ENCODE measurements at regions not wholly inside any gene's neighbourhood (a gene's known extent, or its start where the extent isn't known, plus 50 kb on each side); places are given as distances from the start of the nearest gene placed in this dataset.

DNA sequence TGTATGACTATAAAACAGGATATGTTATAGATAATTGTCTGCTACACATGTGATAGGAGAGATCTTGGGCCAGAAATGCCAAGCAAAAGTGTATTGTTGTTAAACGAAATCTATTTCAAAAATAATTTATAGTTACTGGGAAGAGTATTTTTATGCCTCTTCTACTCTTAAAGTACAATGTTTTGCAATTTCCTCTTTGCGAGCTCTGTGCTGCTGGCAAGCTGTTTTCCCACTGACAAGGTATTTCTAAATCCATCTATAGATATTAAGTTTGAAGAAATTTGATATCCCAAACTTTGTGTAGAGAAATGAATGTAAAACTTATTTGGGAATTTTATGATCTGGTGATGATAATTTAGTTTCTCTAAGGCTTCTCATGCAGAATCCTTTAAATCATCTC, 63.3 kb upstream of the PTGFR start:
- ChIA-PET POLR2A (no interaction called here), CTCF (no interaction called here)
- Histone ChIP-seq H3K27me3 (replicated peaks in 2 of 5; ENCODE audit: control insufficient read depth in 4 of 5, insufficient read depth in 5 of 5, low read length in 4 of 5) (peaks cover 0 to 2% (median 0%) of the 10 kb centered on the region in 5 experiments), H3K4me3 (ENCODE audit: control insufficient read depth in 1 of 7, extremely low read depth in 1 of 7, insufficient read depth in 4 of 7, low read depth in 2 of 7, low read length in 6 of 7) (no peak overlapping the region), H3K27ac (ENCODE audit: insufficient read depth in 1 of 2, low read depth in 1 of 2, low read length in 2 of 2, poor library complexity in 1 of 2, severe bottlenecking in 2 of 2) (peak overlapping the region in 1 of 2 experiments; percentile 41), H3K9me3 (ENCODE audit: control extremely low read depth in 1 of 5, control insufficient read depth in 4 of 5, insufficient read depth in 2 of 5, low read depth in 1 of 5, low read length in 4 of 5) (no peaks in the 10 kb centered on the region), H3K4me1 (ENCODE audit: control extremely low read depth in 1 of 4, control insufficient read depth in 4 of 4, insufficient read depth in 4 of 4, low read length in 3 of 4) (peaks cover 0 to 8% (median 0%) of the 10 kb centered on the region in 4 experiments), H3K36me3 (ENCODE audit: control insufficient read depth in 4 of 4, insufficient read depth in 4 of 4, low read length in 3 of 4) (no peaks in the 10 kb centered on the region)
- no CpG with 5 or more reads among the region's 2 CpGs for WGBS (ENCODE audit: insufficient coverage)
- no peak for DNase-seq

DNA sequence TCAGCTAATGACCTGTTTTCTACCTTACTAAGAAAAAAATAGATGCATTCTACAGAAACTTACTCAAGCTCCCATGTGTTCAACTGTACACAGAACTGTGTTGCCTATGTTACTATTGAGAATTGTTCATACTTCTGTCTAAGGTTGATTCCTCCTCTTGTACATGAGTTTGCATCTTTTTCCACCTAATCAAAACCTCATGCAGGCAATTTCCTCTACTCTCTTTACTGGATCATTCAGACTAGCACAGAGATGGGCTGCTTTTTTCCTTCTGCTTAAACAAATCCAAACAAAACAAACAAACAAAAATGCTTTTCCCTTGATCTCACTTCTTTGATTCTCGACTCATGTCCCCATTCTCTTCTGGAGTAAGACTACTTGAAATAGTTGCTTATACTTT, 58.8 kb upstream of the PTGFR start:
- CTCF ChIA-PET, result no interaction called here
- WGBS (ENCODE audit: insufficient coverage), result no CpG with 5 or more reads among the region's 1 CpG
- DNase-seq, result no peak

DNA sequence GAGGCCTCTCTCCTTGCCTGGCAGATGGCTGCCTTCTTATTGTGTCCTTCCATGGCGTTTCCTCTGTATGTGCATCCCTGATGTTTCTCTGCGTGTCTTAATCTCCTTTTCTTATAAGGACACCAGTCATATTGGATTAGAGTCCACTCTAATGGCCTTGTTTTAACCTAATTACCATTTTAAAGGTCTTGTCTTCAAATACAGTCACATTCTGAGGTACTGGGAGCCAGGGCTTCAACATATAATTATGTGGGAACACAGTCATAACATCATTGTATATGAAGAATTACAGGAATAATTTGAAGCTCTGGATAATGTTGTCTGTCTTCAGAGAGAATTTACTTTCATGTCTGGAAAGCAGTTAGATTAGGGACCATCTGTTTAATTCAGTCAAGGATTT, 56.4 kb upstream of the PTGFR start:
- Histone ChIP-seq H3K27me3 (replicated peaks in 2 of 5; ENCODE audit: control insufficient read depth in 4 of 5, insufficient read depth in 5 of 5, low read length in 4 of 5) (no peaks in the 10 kb centered on the region), H3K9me3 (ENCODE audit: control extremely low read depth in 1 of 5, control insufficient read depth in 4 of 5, insufficient read depth in 2 of 5, low read depth in 1 of 5, low read length in 4 of 5) (no peaks in the 10 kb centered on the region), H3K36me3 (ENCODE audit: control insufficient read depth in 4 of 4, insufficient read depth in 4 of 4, low read length in 3 of 4) (no peaks in the 10 kb centered on the region), H3K27ac (ENCODE audit: insufficient read depth in 1 of 2, low read depth in 1 of 2, low read length in 2 of 2, poor library complexity in 1 of 2, severe bottlenecking in 2 of 2) (no peak overlapping the region), H3K4me3 (ENCODE audit: control insufficient read depth in 1 of 7, extremely low read depth in 1 of 7, insufficient read depth in 4 of 7, low read depth in 2 of 7, low read length in 6 of 7) (no peak overlapping the region), H3K4me1 (ENCODE audit: control extremely low read depth in 1 of 4, control insufficient read depth in 4 of 4, insufficient read depth in 4 of 4, low read length in 3 of 4) (no peaks in the 10 kb centered on the region)
- ChIA-PET POLR2A (no interaction called here), CTCF (no interaction called here)
- WGBS (ENCODE audit: insufficient coverage), result 93% methylated on average over 2 of the region's 2 CpGs
- no peak for DNase-seq

More for the DNA sequence above, 58.8 kb upstream of the PTGFR start:
- POLR2A ChIA-PET, result no interaction called here
- Histone ChIP-seq H3K9me3 (ENCODE audit: control extremely low read depth in 1 of 5, control insufficient read depth in 4 of 5, insufficient read depth in 2 of 5, low read depth in 1 of 5, low read length in 4 of 5) (no peaks in the 10 kb centered on the region), H3K36me3 (ENCODE audit: control insufficient read depth in 4 of 4, insufficient read depth in 4 of 4, low read length in 3 of 4) (no peaks in the 10 kb centered on the region), H3K4me1 (ENCODE audit: control extremely low read depth in 1 of 4, control insufficient read depth in 4 of 4, insufficient read depth in 4 of 4, low read length in 3 of 4) (peaks cover 0 to 8% (median 0%) of the 10 kb centered on the region in 4 experiments), H3K27ac (ENCODE audit: insufficient read depth in 1 of 2, low read depth in 1 of 2, low read length in 2 of 2, poor library complexity in 1 of 2, severe bottlenecking in 2 of 2) (no peak overlapping the region), H3K27me3 (replicated peaks in 2 of 5; ENCODE audit: control insufficient read depth in 4 of 5, insufficient read depth in 5 of 5, low read length in 4 of 5) (peaks cover 0 to 2% (median 0%) of the 10 kb centered on the region in 5 experiments), H3K4me3 (ENCODE audit: control insufficient read depth in 1 of 7, extremely low read depth in 1 of 7, insufficient read depth in 4 of 7, low read depth in 2 of 7, low read length in 6 of 7) (no peak overlapping the region)

DNA sequence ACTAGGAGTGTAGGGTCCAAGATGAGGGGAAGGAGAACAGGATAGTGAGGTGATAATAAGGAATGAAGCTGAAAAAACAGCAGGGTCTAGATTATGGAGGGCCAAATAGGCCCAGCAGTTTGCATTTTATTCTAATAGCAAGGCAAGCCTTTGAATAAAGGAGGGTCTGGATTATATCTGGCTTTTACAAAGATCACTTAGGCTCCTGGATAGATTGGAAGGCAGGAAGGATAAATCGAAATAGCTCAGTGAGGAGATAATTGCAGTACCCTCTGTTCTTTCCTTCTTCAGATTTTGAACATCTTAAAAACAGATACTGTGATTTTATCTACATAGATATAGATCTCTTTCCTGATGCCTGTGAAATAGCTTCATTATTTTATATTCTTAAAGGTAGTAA, 53.8 kb upstream of the PTGFR start:
- Histone ChIP-seq H3K27me3 (replicated peaks in 2 of 5; ENCODE audit: control insufficient read depth in 4 of 5, insufficient read depth in 5 of 5, low read length in 4 of 5) (no peaks in the 10 kb centered on the region), H3K9me3 (ENCODE audit: control extremely low read depth in 1 of 5, control insufficient read depth in 4 of 5, insufficient read depth in 2 of 5, low read depth in 1 of 5, low read length in 4 of 5) (no peaks in the 10 kb centered on the region), H3K4me1 (ENCODE audit: control extremely low read depth in 1 of 4, control insufficient read depth in 4 of 4, insufficient read depth in 4 of 4, low read length in 3 of 4) (no peaks in the 10 kb centered on the region), H3K36me3 (ENCODE audit: control insufficient read depth in 4 of 4, insufficient read depth in 4 of 4, low read length in 3 of 4) (no peaks in the 10 kb centered on the region), H3K27ac (ENCODE audit: insufficient read depth in 1 of 2, low read depth in 1 of 2, low read length in 2 of 2, poor library complexity in 1 of 2, severe bottlenecking in 2 of 2) (no peak overlapping the region), H3K4me3 (ENCODE audit: control insufficient read depth in 1 of 7, extremely low read depth in 1 of 7, insufficient read depth in 4 of 7, low read depth in 2 of 7, low read length in 6 of 7) (no peak overlapping the region)
- ChIA-PET CTCF (no interaction called here), POLR2A (no interaction called here)
- no CpG with 5 or more reads among the region's 1 CpG for WGBS (ENCODE audit: insufficient coverage)
- no peak for DNase-seq

DNA sequence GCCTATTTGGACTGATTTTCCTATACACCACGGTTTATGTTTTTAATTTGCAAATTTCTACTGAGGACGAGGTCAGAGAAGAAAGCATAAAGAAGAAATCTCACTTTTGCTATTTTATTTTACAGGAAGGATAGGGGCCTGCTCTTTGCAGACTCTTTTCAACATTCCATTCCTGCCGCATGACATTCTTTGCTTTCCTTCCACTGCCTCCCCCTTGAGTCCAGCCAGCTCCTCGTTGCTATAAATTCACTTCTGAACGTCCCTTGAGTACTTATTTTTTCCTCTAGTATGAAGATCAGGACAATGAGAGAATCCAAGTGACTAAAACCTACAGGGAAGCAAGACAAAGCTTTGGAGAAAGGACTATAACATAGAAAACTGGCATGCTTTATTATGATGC, 53.4 kb upstream of the PTGFR start:
- Histone ChIP-seq H3K4me3 (ENCODE audit: control insufficient read depth in 1 of 7, extremely low read depth in 1 of 7, insufficient read depth in 4 of 7, low read depth in 2 of 7, low read length in 6 of 7) (no peak overlapping the region), H3K27ac (ENCODE audit: insufficient read depth in 1 of 2, low read depth in 1 of 2, low read length in 2 of 2, poor library complexity in 1 of 2, severe bottlenecking in 2 of 2) (no peak overlapping the region), H3K4me1 (ENCODE audit: control extremely low read depth in 1 of 4, control insufficient read depth in 4 of 4, insufficient read depth in 4 of 4, low read length in 3 of 4) (no peaks in the 10 kb centered on the region), H3K27me3 (replicated peaks in 2 of 5; ENCODE audit: control insufficient read depth in 4 of 5, insufficient read depth in 5 of 5, low read length in 4 of 5) (no peaks in the 10 kb centered on the region), H3K36me3 (ENCODE audit: control insufficient read depth in 4 of 4, insufficient read depth in 4 of 4, low read length in 3 of 4) (no peaks in the 10 kb centered on the region), H3K9me3 (ENCODE audit: control extremely low read depth in 1 of 5, control insufficient read depth in 4 of 5, insufficient read depth in 2 of 5, low read depth in 1 of 5, low read length in 4 of 5) (no peaks in the 10 kb centered on the region)
- WGBS (ENCODE audit: insufficient coverage), result 77% methylated on average over 3 of the region's 5 CpGs
- CTCF ChIA-PET, result no interaction called here
- no peak for DNase-seq
- POLR2A ChIA-PET, result no interaction called here

DNA sequence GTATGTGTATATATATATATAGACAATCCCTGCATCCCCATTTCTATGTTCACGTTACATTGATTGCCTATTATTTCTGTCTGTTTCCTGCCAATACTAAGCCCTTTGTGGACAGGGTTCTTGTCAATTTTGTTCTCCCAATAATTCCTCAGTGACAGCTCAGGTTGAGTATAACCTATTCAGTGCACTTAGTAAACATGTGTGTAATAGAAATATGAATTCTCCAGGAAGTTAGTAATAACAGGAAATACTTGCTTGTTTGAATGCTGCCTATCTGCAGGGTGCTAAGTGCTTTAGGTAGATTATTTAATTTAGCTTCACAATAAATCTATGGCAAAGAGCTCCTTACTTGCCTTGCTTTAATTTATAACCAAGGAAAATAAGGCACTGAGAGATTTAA, 52.8 kb upstream of the PTGFR start:
- Histone ChIP-seq H3K27ac (ENCODE audit: insufficient read depth in 1 of 2, low read depth in 1 of 2, low read length in 2 of 2, poor library complexity in 1 of 2, severe bottlenecking in 2 of 2) (no peak overlapping the region), H3K27me3 (replicated peaks in 2 of 5; ENCODE audit: control insufficient read depth in 4 of 5, insufficient read depth in 5 of 5, low read length in 4 of 5) (no peaks in the 10 kb centered on the region), H3K9me3 (ENCODE audit: control extremely low read depth in 1 of 5, control insufficient read depth in 4 of 5, insufficient read depth in 2 of 5, low read depth in 1 of 5, low read length in 4 of 5) (no peaks in the 10 kb centered on the region), H3K36me3 (ENCODE audit: control insufficient read depth in 4 of 4, insufficient read depth in 4 of 4, low read length in 3 of 4) (no peaks in the 10 kb centered on the region), H3K4me1 (ENCODE audit: control extremely low read depth in 1 of 4, control insufficient read depth in 4 of 4, insufficient read depth in 4 of 4, low read length in 3 of 4) (no peaks in the 10 kb centered on the region), H3K4me3 (ENCODE audit: control insufficient read depth in 1 of 7, extremely low read depth in 1 of 7, insufficient read depth in 4 of 7, low read depth in 2 of 7, low read length in 6 of 7) (no peak overlapping the region)
- WGBS (ENCODE audit: insufficient coverage), result no CpG with 5 or more reads among the region's 1 CpG
- POLR2A ChIA-PET, result no interaction called here
- no peak for DNase-seq
- CTCF ChIA-PET, result no interaction called here

DNA sequence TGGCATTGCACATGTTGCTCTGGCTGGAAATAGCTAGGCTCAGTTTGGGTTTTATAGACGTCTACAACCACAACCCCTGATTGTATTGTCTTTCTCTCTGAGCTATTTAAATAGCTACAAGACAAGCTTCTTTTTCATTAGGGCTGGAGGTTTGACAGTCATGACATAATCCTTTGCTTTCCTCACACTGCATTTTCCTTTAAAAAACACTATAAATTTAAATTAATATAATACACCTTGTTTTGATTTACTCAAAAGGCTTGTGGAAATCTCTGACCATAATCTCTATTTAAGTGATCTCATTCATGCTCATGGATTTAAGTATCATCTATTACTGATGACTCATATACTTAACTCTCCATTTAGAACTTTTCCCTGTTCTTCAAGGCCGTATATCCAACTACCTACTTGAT, 50.4 kb upstream of the PTGFR start:
- H3K4me1 ChIP-seq (ENCODE audit: control extremely low read depth in 1 of 4, control insufficient read depth in 4 of 4, insufficient read depth in 4 of 4, low read length in 3 of 4), result no peaks in the 10 kb centered on the region
- POLR2A ChIA-PET, result no interaction called here
- no peaks in the 10 kb centered on the region for H3K36me3 ChIP-seq (ENCODE audit: control insufficient read depth in 4 of 4, insufficient read depth in 4 of 4, low read length in 3 of 4)
- no peak overlapping the region for H3K27ac ChIP-seq (ENCODE audit: insufficient read depth in 1 of 2, low read depth in 1 of 2, low read length in 2 of 2, poor library complexity in 1 of 2, severe bottlenecking in 2 of 2)
- no peak for DNase-seq
- WGBS (ENCODE audit: insufficient coverage), result no CpG with 5 or more reads among the region's 2 CpGs
- CTCF ChIA-PET, result no interaction called here
- no peaks in the 10 kb centered on the region for H3K27me3 ChIP-seq (replicated peaks in 2 of 5; ENCODE audit: control insufficient read depth in 4 of 5, insufficient read depth in 5 of 5, low read length in 4 of 5)
- no peak overlapping the region for H3K4me3 ChIP-seq (ENCODE audit: control insufficient read depth in 1 of 7, extremely low read depth in 1 of 7, insufficient read depth in 4 of 7, low read depth in 2 of 7, low read length in 6 of 7)
- H3K9me3 ChIP-seq (ENCODE audit: control extremely low read depth in 1 of 5, control insufficient read depth in 4 of 5, insufficient read depth in 2 of 5, low read depth in 1 of 5, low read length in 4 of 5), result no peaks in the 10 kb centered on the region
